ENCODE measurements at regions not wholly inside any gene's neighbourhood (a gene's known extent, or its start where the extent isn't known, plus 50 kb on each side); places are given as distances from the start of the nearest gene placed in this dataset.

GRCh38 chr1:55717111-55717510 is 501.9 kb upstream of the USP24 start:
- Histone ChIP-seq H3K9me3 (ENCODE audit: low read length) (no peaks in the 10 kb centered on the region), H3K9ac (ENCODE audit: insufficient read depth, low read depth, low read length) (no peak overlapping the region), H3K27ac (ENCODE audit: extremely low read length, insufficient read depth, low read length) (no peak overlapping the region), H3K79me2 (ENCODE audit: insufficient read depth, low read length) (no peaks in the 10 kb centered on the region), H4K20me1 (ENCODE audit: insufficient read depth, low read length) (no peaks in the 10 kb centered on the region), H3K36me3 (replicated peaks in 1 of 2; ENCODE audit: control insufficient read depth in 1 of 2, insufficient read depth in 2 of 2, low read length in 2 of 2) (no peaks in the 10 kb centered on the region), H2AFZ (ENCODE audit: low read length) (no peak overlapping the region), H3K4me1 (ENCODE audit: insufficient read depth, low read length) (peaks cover 25% of the 10 kb centered on the region), H3K27me3 (ENCODE audit: control insufficient read depth in 1 of 2, insufficient read depth in 2 of 2, low read length in 2 of 2) (no peaks in the 10 kb centered on the region), H3K4me3 (replicated peaks in 1 of 3; ENCODE audit: insufficient read depth in 1 of 3, low read depth in 2 of 3, low read length in 3 of 3) (no peak overlapping the region), H3K4me2 (ENCODE audit: low read depth, low read length) (no peak overlapping the region)
- DNase-seq (ENCODE audit: low spot score) (no peak), FAIRE-seq (no peak), ATAC-seq (no peak)
- WGBS (ENCODE audit: low lambda C conversion rate): 82% methylated on average over 3 of the region's 3 CpGs
- TF ChIP-seq ZNF672 (CRISPR knock-in tag; IDR thresholded peaks at IDR 0.05) (no peak), ELF4 (CRISPR knock-in tag; IDR thresholded peaks at IDR 0.05; ENCODE audit: borderline replicate concordance) (no peak), ZNF589 (CRISPR knock-in tag; conservative IDR thresholded peaks at IDR 0.05) (no peak), ZNF207 (IDR thresholded peaks at IDR 0.05; ENCODE audit: borderline replicate concordance) (no peak), ATF7 (IDR thresholded peaks at IDR 0.05) (no peak), ATF7 (CRISPR knock-in tag; IDR thresholded peaks at IDR 0.05) (no peak), NFKBIZ (CRISPR knock-in tag; IDR thresholded peaks at IDR 0.05) (no peak), ZFX (CRISPR knock-in tag; IDR thresholded peaks at IDR 0.05; ENCODE audit: low read depth) (no peak), SOX13 (IDR thresholded peaks at IDR 0.05) (no peak), SOX13 (CRISPR knock-in tag; conservative IDR thresholded peaks at IDR 0.05 in 1 of 2, IDR thresholded peaks at IDR 0.05 in 1 of 2) (no peak), DR1 (CRISPR knock-in tag; IDR thresholded peaks at IDR 0.05) (no peak), MIXL1 (CRISPR knock-in tag; IDR thresholded peaks at IDR 0.05) (no peak)
- TF ChIP-seq, protein P1, sequence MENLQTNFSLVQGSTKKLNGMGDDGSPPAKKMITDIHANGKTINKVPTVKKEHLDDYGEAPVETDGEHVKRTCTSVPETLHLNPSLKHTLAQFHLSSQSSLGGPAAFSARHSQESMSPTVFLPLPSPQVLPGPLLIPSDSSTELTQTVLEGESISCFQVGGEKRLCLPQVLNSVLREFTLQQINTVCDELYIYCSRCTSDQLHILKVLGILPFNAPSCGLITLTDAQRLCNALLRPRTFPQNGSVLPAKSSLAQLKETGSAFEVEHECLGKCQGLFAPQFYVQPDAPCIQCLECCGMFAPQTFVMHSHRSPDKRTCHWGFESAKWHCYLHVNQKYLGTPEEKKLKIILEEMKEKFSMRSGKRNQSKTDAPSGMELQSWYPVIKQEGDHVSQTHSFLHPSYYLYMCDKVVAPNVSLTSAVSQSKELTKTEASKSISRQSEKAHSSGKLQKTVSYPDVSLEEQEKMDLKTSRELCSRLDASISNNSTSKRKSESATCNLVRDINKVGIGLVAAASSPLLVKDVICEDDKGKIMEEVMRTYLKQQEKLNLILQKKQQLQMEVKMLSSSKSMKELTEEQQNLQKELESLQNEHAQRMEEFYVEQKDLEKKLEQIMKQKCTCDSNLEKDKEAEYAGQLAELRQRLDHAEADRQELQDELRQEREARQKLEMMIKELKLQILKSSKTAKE (CRISPR knock-in tag; IDR thresholded peaks at IDR 0.05; ENCODE audit: borderline replicate concordance): no peak
- TF ChIP-seq, protein P2, sequence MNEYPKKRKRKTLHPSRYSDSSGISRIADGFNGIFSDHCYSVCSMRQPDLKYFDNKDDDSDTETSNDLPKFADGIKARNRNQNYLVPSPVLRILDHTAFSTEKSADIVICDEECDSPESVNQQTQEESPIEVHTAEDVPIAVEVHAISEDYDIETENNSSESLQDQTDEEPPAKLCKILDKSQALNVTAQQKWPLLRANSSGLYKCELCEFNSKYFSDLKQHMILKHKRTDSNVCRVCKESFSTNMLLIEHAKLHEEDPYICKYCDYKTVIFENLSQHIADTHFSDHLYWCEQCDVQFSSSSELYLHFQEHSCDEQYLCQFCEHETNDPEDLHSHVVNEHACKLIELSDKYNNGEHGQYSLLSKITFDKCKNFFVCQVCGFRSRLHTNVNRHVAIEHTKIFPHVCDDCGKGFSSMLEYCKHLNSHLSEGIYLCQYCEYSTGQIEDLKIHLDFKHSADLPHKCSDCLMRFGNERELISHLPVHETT (CRISPR knock-in tag; conservative IDR thresholded peaks at IDR 0.05): no peak
- TF ChIP-seq, protein P3, sequence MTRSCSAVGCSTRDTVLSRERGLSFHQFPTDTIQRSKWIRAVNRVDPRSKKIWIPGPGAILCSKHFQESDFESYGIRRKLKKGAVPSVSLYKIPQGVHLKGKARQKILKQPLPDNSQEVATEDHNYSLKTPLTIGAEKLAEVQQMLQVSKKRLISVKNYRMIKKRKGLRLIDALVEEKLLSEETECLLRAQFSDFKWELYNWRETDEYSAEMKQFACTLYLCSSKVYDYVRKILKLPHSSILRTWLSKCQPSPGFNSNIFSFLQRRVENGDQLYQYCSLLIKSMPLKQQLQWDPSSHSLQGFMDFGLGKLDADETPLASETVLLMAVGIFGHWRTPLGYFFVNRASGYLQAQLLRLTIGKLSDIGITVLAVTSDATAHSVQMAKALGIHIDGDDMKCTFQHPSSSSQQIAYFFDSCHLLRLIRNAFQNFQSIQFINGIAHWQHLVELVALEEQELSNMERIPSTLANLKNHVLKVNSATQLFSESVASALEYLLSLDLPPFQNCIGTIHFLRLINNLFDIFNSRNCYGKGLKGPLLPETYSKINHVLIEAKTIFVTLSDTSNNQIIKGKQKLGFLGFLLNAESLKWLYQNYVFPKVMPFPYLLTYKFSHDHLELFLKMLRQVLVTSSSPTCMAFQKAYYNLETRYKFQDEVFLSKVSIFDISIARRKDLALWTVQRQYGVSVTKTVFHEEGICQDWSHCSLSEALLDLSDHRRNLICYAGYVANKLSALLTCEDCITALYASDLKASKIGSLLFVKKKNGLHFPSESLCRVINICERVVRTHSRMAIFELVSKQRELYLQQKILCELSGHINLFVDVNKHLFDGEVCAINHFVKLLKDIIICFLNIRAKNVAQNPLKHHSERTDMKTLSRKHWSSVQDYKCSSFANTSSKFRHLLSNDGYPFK (CRISPR knock-in tag; IDR thresholded peaks at IDR 0.05; ENCODE audit: borderline replicate concordance): no peak
- TF ChIP-seq, protein P4, sequence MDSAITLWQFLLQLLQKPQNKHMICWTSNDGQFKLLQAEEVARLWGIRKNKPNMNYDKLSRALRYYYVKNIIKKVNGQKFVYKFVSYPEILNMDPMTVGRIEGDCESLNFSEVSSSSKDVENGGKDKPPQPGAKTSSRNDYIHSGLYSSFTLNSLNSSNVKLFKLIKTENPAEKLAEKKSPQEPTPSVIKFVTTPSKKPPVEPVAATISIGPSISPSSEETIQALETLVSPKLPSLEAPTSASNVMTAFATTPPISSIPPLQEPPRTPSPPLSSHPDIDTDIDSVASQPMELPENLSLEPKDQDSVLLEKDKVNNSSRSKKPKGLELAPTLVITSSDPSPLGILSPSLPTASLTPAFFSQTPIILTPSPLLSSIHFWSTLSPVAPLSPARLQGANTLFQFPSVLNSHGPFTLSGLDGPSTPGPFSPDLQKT (CRISPR knock-in tag; IDR thresholded peaks at IDR 0.05; ENCODE audit: borderline replicate concordance): no peak
- intact Hi-C loops (cut with micrococcal nuclease; ENCODE audit: unreplicated experiment): no loop called here
- ChIA-PET POLR2A (no interaction called here), CTCF (ENCODE audit: low intra/inter-chr PET ratio, low total read pairs) (no interaction called here)
- in situ Hi-C loops (cut with HindIII; ENCODE audit: extremely low pct_ligation_motif_present, low pct_unique_long_range_greater_than_20kb): no loop called here
- no TSS peak for BruUV-seq (replicated peaks)
